AG04449 (cell line): ENCODE measurements at regions not wholly inside any gene's neighbourhood (a gene's known extent, or its start where the extent isn't known, plus 50 kb on each side); places are given as distances from the start of the nearest gene placed in this dataset.
A peak's percentile ranks its signal among the peaks of the same experiment; 100 is the strongest.

Experiments used
- CTCF ChIA-PET: fragments of 350-600 bp; formaldehyde crosslinking; extraction: SDS; loops from one replicate; lab custom pipeline; 2021; ENCODE audit warnings: antibody characterized with exemption; lab: Yijun Ruan, JAX
- POLR2A ChIA-PET: fragments of 400-600, 350-600 bp; formaldehyde crosslinking; extraction: SDS; loops from one replicate; lab custom pipeline; 2020; ENCODE audit warnings: antibody characterized with exemption, inconsistent platforms; lab: Yijun Ruan, JAX
- DNase-seq: peaks from one replicate; pipeline ENCODE4 v3.0.0-alpha.2; 2010; ENCODE audit warnings: low read depth, low spot score
- H3K4me3 ChIP-seq: 2 replicates; pipeline ENCODE4 v1.5.1; 2011; ENCODE audit warnings: low read depth, mild to moderate bottlenecking, control low read depth, low read length
- TF ChIP-seq, protein P1 (sequence below): IDR thresholded peaks from one replicate; pipeline ENCODE4 v1.5.1; 2011; ENCODE audit warnings: mild to moderate bottlenecking, moderate library complexity, low read length, control low read depth, inconsistent platforms; ENCODE audit not compliant: insufficient read depth; ENCODE audit errors: missing control alignments

DNA sequence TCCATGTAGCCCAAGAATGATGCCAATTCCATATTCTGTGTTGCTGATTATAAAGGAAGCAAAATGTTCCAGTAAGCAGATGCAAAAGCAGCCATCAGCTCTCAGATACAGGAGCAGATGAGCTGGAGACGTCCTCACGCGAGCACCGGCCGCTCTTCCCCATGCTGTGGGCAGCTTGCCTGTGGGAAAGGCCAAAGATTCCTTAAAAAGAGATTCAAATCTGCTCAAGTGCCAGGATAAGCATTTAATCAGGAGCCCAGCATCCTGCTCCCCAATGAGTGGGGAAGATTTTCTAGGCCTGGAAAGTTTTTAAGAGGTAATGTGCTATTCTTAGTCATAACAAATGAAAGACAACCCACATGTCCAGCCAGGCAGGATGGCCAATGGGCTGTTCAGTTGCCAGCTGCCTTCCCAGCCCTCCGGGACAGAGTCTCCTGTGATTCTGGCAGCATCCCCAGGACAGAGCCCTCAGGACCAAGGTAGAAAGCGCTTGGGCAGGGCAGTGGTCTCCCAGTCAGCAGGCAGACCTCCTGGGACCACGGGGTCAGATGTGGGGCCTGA lies 108.2 kb upstream of the TMPRSS2 start:
- POLR2A ChIA-PET: interaction anchor here (0.6 to 2.2 kb wide), 8 partner anchors 11 to 496 kb away, joined by 3 to 7 read pairs (median 3); partner anchors contain the start of gene PRDM15
- peak overlapping the region; percentile 7 for H3K4me3 ChIP-seq
- TF ChIP-seq, protein P1, sequence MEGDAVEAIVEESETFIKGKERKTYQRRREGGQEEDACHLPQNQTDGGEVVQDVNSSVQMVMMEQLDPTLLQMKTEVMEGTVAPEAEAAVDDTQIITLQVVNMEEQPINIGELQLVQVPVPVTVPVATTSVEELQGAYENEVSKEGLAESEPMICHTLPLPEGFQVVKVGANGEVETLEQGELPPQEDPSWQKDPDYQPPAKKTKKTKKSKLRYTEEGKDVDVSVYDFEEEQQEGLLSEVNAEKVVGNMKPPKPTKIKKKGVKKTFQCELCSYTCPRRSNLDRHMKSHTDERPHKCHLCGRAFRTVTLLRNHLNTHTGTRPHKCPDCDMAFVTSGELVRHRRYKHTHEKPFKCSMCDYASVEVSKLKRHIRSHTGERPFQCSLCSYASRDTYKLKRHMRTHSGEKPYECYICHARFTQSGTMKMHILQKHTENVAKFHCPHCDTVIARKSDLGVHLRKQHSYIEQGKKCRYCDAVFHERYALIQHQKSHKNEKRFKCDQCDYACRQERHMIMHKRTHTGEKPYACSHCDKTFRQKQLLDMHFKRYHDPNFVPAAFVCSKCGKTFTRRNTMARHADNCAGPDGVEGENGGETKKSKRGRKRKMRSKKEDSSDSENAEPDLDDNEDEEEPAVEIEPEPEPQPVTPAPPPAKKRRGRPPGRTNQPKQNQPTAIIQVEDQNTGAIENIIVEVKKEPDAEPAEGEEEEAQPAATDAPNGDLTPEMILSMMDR: no peak
- CTCF ChIA-PET: interaction anchor here (0.7 to 11.1 kb wide), 12 partner anchors 11 to 333 kb away, joined by 3 to 256 read pairs (median 4); no protein-coding TSS in a partner anchor
- DNase-seq: peak; percentile 91

DNA sequence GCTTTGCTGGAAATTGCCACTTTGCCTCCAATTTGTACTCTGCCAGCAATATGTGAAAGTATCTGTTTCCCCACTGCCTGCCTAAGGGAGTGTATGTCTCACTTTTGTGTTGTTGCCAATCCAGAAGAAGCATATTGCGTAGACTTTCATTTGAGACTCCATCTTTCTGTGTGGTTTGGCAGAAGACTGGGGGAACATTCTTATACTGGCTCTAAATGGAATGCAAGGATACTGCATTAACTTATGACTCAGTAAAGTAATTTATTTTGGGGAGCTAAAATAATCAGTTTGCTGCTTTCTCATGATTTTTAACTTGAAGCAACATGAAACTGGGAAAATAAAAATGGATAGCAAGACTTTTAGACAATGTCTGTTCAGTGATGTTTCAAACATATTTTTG lies 107.7 kb upstream of the TMPRSS2 start:
- ChIA-PET CTCF (interaction anchor here (0.7 to 11.1 kb wide), 12 partner anchors 14 to 502 kb away, joined by 3 to 256 read pairs (median 4); no protein-coding TSS in a partner anchor), POLR2A (interaction anchor here (0.6 to 2.2 kb wide), 9 partner anchors 12 to 496 kb away, joined by 3 to 7 read pairs (median 3); partner anchors contain the start of gene PRDM15)
- peak; percentile 99 for DNase-seq
- TF ChIP-seq, protein P1: no peak
- H3K4me3 ChIP-seq: no peak overlapping the region

DNA sequence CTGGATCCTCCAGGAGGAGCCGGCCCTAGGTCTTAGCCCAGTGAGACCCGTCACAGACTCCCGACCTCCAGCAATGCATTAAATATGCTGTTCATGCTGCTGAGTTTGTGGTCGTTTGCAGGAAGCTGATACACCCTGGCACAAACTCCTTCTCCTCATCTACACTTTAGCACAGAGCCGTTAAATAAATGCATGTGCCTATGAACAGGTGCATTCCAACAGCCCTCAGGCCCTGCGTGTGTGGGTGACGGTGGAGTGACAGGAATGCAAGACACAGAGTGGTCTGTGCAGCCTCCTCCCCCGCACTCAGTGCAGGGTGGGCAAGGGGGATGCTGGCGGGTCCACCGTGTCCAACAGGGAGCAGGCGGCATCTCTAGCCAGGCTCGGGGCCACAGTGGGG lies 106.6 kb upstream of the TMPRSS2 start:
- TF ChIP-seq, protein P1: no peak
- H3K4me3 ChIP-seq: no peak overlapping the region
- no peak for DNase-seq
- CTCF ChIA-PET: interaction anchor here (0.6 to 11.1 kb wide), 10 partner anchors 10 to 503 kb away, joined by 3 to 256 read pairs (median 4); no protein-coding TSS in a partner anchor
- POLR2A ChIA-PET: no interaction called here

DNA sequence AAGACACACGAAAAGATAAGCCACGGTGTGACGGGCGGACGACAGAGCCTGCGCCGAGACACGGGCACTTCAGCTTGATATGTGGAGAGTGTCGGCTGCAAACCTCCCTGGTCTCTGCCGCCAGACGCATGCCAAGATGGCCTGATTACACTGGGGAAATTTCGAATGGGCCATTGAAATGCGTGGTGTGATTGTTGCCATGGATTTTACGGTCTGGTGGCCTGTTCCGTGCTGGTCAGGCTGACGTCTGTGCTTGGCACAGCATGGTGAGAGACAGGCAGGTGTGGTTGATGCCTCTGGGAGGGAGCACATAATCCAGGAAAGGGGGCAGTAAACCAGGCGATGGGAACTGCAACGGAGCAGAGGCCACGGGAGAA lies 105.6 kb upstream of the TMPRSS2 start:
- CTCF ChIA-PET: interaction anchor here (0.6 to 11.1 kb wide), 29 partner anchors 9 to 329 kb away, joined by 3 to 256 read pairs (median 6); no protein-coding TSS in a partner anchor
- no peak for DNase-seq
- POLR2A ChIA-PET: interaction anchor here (1.0 kb wide), 2 partner anchors 9 to 155 kb away, joined by 3 to 5 read pairs; no protein-coding TSS in a partner anchor
- H3K4me3 ChIP-seq: no peak overlapping the region
- TF ChIP-seq, protein P1: no peak

DNA sequence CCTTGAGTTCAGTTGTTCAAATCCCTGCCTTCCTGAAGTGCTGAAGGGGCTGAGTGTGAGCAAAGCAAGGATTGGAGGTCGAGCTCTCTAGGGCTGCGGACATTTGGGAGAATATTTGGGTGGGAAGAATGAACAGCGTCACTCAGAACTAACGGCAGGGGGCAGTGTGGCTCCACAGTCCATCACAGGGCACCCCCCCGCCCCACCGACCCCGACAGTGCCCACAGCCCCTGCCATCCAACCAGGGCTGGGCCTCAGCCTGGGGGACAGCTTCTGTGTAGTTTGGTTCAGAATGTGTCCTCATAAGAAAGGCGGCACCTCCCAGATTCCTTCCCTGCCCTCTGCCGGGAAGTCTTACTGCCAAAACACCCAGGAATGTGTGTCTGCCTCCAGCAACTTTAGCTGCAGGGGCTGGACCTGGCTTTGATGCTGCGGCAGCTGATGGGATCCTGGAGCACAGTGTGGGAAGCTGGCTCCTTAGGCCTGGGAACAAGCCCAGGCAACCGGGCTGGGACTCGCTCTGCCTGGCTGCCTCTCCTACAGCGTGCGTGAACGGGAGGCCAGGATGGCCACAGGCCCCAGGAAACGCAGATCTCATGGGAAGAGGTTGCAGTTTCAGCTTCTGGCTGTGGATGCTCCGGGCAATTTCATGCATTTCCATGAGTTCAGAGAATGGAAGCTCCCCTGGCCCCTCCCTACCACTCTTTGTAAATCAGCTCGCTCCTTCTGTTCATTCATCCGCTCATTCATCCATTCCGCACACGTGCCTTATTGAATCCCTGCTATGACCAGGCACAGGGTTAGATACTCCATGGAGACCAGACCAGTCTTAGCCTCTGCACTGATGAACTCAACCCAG lies 104.9 kb upstream of the TMPRSS2 start:
- ChIA-PET POLR2A (interaction anchor here (1.0 to 1.2 kb wide), 6 partner anchors 10 to 265 kb away, joined by 3 to 5 read pairs (median 3); no protein-coding TSS in a partner anchor), CTCF (interaction anchor here (0.6 to 11.1 kb wide), 47 partner anchors 8 to 508 kb away, joined by 3 to 256 read pairs (median 4); no protein-coding TSS in a partner anchor)
- TF ChIP-seq, protein P1: peak; percentile 76
- H3K4me3 ChIP-seq: no peak overlapping the region
- peak; percentile 97 for DNase-seq
